GM23248 (cell line): ENCODE measurements at regions not wholly inside any gene's neighbourhood (a gene's known extent, or its start where the extent isn't known, plus 50 kb on each side); places are given as distances from the start of the nearest gene placed in this dataset.

Source experiments
- DNase-seq: peaks from one replicate; pipeline ENCODE4 v3.0.0-alpha.2; 2015
- H2AFZ ChIP-seq: fragments of 200-600 bp; sonication (generic); 2 replicates; pipeline ENCODE4 v1.6.1; 2016; ENCODE audit warnings: antibody characterized with exemption
- H3F3A ChIP-seq: fragments of 200-600 bp; sonication (generic); 2 replicates; pipeline ENCODE4 v1.6.1; 2016; ENCODE audit warnings: mild to moderate bottlenecking, antibody characterized with exemption, mixed run types; ENCODE audit not compliant: insufficient read depth
- H3K27ac ChIP-seq: fragments of 200-600 bp; sonication (generic); 2 replicates; pipeline ENCODE4 v1.5.1; 2016; ENCODE audit warnings: mild to moderate bottlenecking
- H3K27me3 ChIP-seq: fragments of 200-600 bp; sonication (generic); replicated peaks from 2 replicates; pipeline ENCODE4 v1.6.1; 2016; ENCODE audit warnings: mild to moderate bottlenecking; ENCODE audit not compliant: insufficient read depth
- H3K36me3 ChIP-seq: fragments of 200-600 bp; sonication (generic); 2 replicates; pipeline ENCODE4 v1.6.1; 2016; ENCODE audit warnings: low read depth, mild to moderate bottlenecking
- H3K4me1 ChIP-seq: fragments of 200-600 bp; sonication (generic); 2 replicates; pipeline ENCODE4 v1.6.1; 2016; ENCODE audit warnings: mild to moderate bottlenecking; ENCODE audit not compliant: insufficient read depth
- H3K4me2 ChIP-seq: fragments of 200-600 bp; sonication (generic); one replicate; pipeline ENCODE4 v1.6.1; 2016; ENCODE audit warnings: mild to moderate bottlenecking; ENCODE audit not compliant: unreplicated experiment
- H3K4me3 ChIP-seq: fragments of 200-600 bp; sonication (generic); 2 replicates; pipeline ENCODE4 v1.5.1; 2016; ENCODE audit warnings: mild to moderate bottlenecking
- H3K79me2 ChIP-seq: fragments of 200-600 bp; sonication (generic); 2 replicates; pipeline ENCODE4 v1.6.1; 2016; ENCODE audit warnings: mild to moderate bottlenecking; ENCODE audit not compliant: insufficient read depth
- H3K9ac ChIP-seq: fragments of 200-600 bp; sonication (generic); 2 replicates; pipeline ENCODE4 v1.6.1; 2016; ENCODE audit warnings: mild to moderate bottlenecking
- H3K9me2 ChIP-seq: fragments of 200-600 bp; sonication (generic); 2 replicates; pipeline ENCODE4 v1.6.1; 2016; ENCODE audit warnings: mixed run types, mild to moderate bottlenecking, moderate library complexity; ENCODE audit not compliant: insufficient read depth
- H3K9me3 ChIP-seq: fragments of 200-600 bp; sonication (generic); one replicate; pipeline ENCODE4 v1.6.1; 2017; ENCODE audit warnings: low read depth
- H4K20me1 ChIP-seq: fragments of 200-600 bp; sonication (generic); 2 replicates; pipeline ENCODE4 v1.6.0; 2016; ENCODE audit not compliant: insufficient read depth
- EZH2 ChIP-seq: fragments of 200-600 bp; sonication (generic); IDR thresholded peaks from 2 replicates; pipeline ENCODE4 v1.6.1; 2018; ENCODE audit warnings: antibody characterized with exemption, mild to moderate bottlenecking; ENCODE audit not compliant: insufficient read depth, poor library complexity, severe bottlenecking
- EZH2phosphoT487 ChIP-seq: fragments of 200-600 bp; sonication (generic); IDR thresholded peaks from 2 replicates; pipeline ENCODE4 v1.6.1; 2018; ENCODE audit warnings: antibody characterized with exemption, moderate library complexity, mild to moderate bottlenecking, low read depth; ENCODE audit not compliant: insufficient read depth
- WGBS, 2 experiments: methylation state at CpG; one replicate each; pipeline ENCODE4 v1.1.6; 2015 to 2017; ENCODE audit warnings: low lambda C conversion rate in 2 of 2, low coverage in 1 of 2; ENCODE audit errors: missing lambda C conversion rate in 2 of 2; 5-methylcytosine and 5-hydroxymethylcytosine counted together
- in situ Hi-C: fragments of 300-500 bp; cut with MboI; formaldehyde crosslinking; loops from 2 replicates; pipeline ENCODE4 v1.15.0; 2020

DNA sequence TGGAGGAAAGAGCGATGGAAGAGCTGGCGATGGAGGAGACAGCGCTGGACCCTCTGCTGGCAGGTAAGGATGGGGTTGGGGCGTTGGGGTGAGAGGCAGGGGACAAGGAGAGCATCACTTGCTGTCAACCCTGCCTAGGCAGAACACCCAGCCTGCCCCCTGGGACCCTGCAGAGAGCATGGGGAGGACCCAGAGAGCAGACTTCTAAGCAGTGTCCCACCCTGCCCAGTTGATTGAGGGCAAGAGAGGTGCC is 111.6 kb upstream of the ANO1 start:
- Histone ChIP-seq H2AFZ (no peak overlapping the region), H3K79me2 (no peaks in the 10 kb centered on the region), H3K9me3 (no peaks in the 10 kb centered on the region), H3K9ac (no peak overlapping the region), H3F3A (no peaks in the 10 kb centered on the region), H3K27me3 (peaks cover 12% of the 10 kb centered on the region), H3K4me2 (no peak overlapping the region), H4K20me1 (no peaks in the 10 kb centered on the region), H3K9me2 (no peaks in the 10 kb centered on the region), H3K4me3 (no peak overlapping the region), H3K36me3 (no peaks in the 10 kb centered on the region), H3K27ac (no peak overlapping the region), H3K4me1 (no peaks in the 10 kb centered on the region)
- TF ChIP-seq EZH2 (no peak), EZH2phosphoT487 (no peak)
- no peak for DNase-seq
- in situ Hi-C loops = no loop called here
- 72 to 81% methylated on average over 4 of the region's 4 CpGs for WGBS, 2 experiments

DNA sequence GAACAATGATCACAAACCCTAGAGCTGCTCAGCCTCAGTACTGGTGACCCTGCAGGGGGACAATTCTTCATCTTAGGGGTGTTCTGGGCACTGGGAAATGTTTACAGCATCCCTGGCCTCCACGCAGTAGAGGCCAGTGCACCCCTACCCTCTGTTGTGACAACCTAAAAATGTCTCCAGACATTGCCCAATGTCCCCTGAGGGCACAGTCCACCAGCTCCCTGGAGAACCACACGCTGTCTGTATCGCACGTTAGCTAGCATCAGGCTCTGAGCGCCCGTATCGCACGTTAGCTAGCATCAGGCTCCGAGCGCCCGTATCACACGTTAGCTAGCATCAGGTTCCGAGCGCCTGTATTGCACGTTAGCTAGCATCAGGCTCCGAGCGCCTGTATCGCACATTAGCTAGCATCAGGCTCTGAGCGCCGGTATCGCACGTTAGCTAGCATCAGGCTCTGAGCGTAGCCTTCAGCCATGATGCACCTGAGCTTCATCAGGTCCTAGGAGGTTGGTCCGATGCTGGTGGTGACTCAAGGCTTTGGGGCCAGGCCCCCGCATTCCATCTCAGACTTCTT is 111.1 kb upstream of the ANO1 start:
- H3K36me3 ChIP-seq = no peaks in the 10 kb centered on the region
- TF ChIP-seq EZH2phosphoT487 (no peak), EZH2 (no peak)
- in situ Hi-C loops = no loop called here
- H3F3A ChIP-seq = no peaks in the 10 kb centered on the region
- DNase-seq = no peak
- H2AFZ ChIP-seq = no peak overlapping the region
- no peaks in the 10 kb centered on the region for H3K79me2 ChIP-seq
- no peaks in the 10 kb centered on the region for H3K4me1 ChIP-seq
- no peaks in the 10 kb centered on the region for H4K20me1 ChIP-seq
- H3K27me3 ChIP-seq = peaks cover 12% of the 10 kb centered on the region
- H3K4me3 ChIP-seq = no peak overlapping the region
- 62 to 78% methylated on average over 18 to 25 of the region's 25 CpGs for WGBS, 2 experiments
- H3K27ac ChIP-seq = no peak overlapping the region
- no peak overlapping the region for H3K9ac ChIP-seq
- H3K9me3 ChIP-seq = no peaks in the 10 kb centered on the region
- no peak overlapping the region for H3K4me2 ChIP-seq
- H3K9me2 ChIP-seq = no peaks in the 10 kb centered on the region

DNA sequence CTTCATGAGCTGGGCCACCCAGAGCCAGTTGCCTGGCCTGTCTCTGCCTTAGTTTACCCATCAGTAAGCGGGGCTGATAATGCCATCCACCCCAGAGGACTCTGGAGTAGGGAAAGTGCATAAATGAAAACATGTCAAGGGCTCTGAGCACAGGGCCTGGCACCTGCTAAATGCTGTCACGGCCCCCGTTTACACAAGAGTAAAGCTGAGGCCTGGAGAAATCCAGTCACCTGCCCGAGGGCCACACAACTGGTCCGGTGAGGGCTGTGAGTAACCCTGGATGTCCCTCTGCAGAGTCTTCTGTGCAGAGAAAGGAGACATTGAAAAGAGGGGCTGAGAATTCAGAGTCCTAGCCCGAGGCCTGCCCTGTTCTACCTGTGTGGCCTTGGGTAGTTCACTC is 110.6 kb upstream of the ANO1 start:
- Histone ChIP-seq H3K9me2 (no peaks in the 10 kb centered on the region), H3K27me3 (peaks cover 12% of the 10 kb centered on the region), H3K36me3 (no peaks in the 10 kb centered on the region), H3K79me2 (no peaks in the 10 kb centered on the region), H4K20me1 (no peaks in the 10 kb centered on the region), H3K9me3 (no peaks in the 10 kb centered on the region), H3K4me3 (no peak overlapping the region), H3K4me1 (no peaks in the 10 kb centered on the region), H3K27ac (no peak overlapping the region), H3K4me2 (no peak overlapping the region), H2AFZ (no peak overlapping the region), H3K9ac (no peak overlapping the region), H3F3A (no peaks in the 10 kb centered on the region)
- DNase-seq = no peak
- 46 to 55% methylated on average over 6 of the region's 6 CpGs for WGBS, 2 experiments
- in situ Hi-C loops = no loop called here
- TF ChIP-seq EZH2 = no peak
- TF ChIP-seq EZH2phosphoT487 = no peak

DNA sequence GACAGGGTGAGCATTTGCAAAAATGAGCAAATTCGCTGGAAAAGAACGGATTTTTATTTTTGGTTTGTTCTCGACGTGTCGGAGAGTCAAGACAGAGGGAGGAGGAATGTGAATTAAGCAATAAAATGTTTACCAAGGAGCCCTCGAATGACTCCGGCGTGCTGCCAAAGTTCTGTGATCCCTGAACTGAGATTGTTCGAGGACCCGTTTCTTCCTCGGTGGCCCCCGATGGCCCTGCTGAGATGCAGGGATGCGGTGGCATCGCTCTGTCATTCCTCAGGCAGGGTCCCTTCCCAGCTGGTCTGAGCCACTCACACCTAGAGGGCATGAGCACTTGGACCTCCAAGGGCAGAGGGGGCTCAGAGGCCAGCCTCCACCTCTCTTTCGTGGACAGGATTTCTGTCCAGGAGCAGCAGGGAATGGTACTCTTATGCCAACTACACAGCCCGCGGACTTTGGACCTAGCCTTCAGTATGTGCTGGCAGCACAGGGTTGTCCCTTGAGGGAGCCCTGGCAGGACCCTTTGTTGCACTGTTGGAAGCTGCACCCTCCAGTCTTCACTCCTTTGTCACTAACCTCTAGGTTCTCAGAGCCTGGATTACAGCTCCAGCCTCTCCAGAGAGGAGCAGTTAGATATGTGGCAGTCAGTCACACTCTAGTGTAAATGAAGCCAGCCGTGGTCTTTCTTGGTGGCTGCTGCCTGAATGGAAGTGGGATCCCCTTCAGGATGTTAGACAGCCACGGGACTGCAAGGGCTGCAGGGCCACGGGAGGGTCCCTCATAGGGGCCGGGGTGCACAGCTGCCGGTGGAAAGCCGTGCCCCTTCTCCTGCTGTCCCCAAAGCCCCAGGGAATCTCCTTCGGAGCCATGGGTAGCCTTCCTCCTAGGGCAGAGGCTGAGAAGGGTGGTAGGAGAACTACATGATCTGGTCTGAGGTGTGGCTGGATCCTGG is 109.4 kb upstream of the ANO1 start:
- no peaks in the 10 kb centered on the region for H3K4me1 ChIP-seq
- H3F3A ChIP-seq = no peaks in the 10 kb centered on the region
- H3K27me3 ChIP-seq = peaks cover 10% of the 10 kb centered on the region
- no peaks in the 10 kb centered on the region for H3K36me3 ChIP-seq
- no peaks in the 10 kb centered on the region for H3K79me2 ChIP-seq
- no peak overlapping the region for H3K4me2 ChIP-seq
- no peak for DNase-seq
- H3K27ac ChIP-seq = no peak overlapping the region
- H3K9me3 ChIP-seq = no peaks in the 10 kb centered on the region
- no peak overlapping the region for H3K9ac ChIP-seq
- TF ChIP-seq EZH2 (no peak), EZH2phosphoT487 (no peak)
- H4K20me1 ChIP-seq = no peaks in the 10 kb centered on the region
- WGBS, 2 experiments = 64 to 66% methylated on average over 23 to 24 of the region's 24 CpGs
- no peaks in the 10 kb centered on the region for H3K9me2 ChIP-seq
- no peak overlapping the region for H2AFZ ChIP-seq
- in situ Hi-C loops = no loop called here
- H3K4me3 ChIP-seq = no peak overlapping the region
